ENCODE measurements at regions not wholly inside any gene's neighbourhood (a gene's known extent, or its start where the extent isn't known, plus 50 kb on each side); places are given as distances from the start of the nearest gene placed in this dataset.

DNA sequence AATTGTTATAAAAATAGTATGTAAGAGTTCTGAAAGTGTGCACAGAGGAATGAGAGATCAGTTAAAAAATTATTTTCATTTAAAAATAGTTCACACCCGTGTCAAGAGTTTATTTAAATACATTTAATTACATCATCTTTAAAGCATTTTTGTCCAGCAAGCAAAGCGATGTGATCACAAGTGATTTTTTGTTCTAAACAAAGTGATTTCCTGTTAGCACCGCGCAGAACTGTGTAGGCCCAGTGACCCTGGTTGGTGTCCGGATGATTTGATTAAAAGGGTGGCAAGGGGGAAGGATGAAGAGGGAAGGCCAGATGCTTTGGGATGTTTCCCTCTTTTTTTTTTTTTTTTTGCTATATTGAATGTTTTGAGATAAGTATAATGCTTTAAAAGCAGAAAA is 227.8 kb upstream of the PITRM1 start:
- TF ChIP-seq, protein P1, sequence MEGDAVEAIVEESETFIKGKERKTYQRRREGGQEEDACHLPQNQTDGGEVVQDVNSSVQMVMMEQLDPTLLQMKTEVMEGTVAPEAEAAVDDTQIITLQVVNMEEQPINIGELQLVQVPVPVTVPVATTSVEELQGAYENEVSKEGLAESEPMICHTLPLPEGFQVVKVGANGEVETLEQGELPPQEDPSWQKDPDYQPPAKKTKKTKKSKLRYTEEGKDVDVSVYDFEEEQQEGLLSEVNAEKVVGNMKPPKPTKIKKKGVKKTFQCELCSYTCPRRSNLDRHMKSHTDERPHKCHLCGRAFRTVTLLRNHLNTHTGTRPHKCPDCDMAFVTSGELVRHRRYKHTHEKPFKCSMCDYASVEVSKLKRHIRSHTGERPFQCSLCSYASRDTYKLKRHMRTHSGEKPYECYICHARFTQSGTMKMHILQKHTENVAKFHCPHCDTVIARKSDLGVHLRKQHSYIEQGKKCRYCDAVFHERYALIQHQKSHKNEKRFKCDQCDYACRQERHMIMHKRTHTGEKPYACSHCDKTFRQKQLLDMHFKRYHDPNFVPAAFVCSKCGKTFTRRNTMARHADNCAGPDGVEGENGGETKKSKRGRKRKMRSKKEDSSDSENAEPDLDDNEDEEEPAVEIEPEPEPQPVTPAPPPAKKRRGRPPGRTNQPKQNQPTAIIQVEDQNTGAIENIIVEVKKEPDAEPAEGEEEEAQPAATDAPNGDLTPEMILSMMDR (IDR thresholded peaks at IDR 0.05): no peak
- no peak for TF ChIP-seq TEAD4 (IDR thresholded peaks at IDR 0.05; ENCODE audit: borderline replicate concordance, insufficient read depth)
- TF ChIP-seq SMC3 (IDR thresholded peaks at IDR 0.05; ENCODE audit: low read depth, low read length): no peak
- TF ChIP-seq TAF1 (IDR thresholded peaks at IDR 0.05; ENCODE audit: borderline replicate concordance, low read depth, low read length): no peak
- no peak for TF ChIP-seq YY1 (IDR thresholded peaks at IDR 0.05; ENCODE audit: low read depth)

All from SK-N-SH (cell line).